ENCODE measurements at regions not wholly inside any gene's neighbourhood (a gene's known extent, or its start where the extent isn't known, plus 50 kb on each side); places are given as distances from the start of the nearest gene placed in this dataset.
"Not testable (repeated sequence)": the region's sequence is repeated elsewhere in the genome, so short reads cannot be mapped to it uniquely, and the experiment has no call there.

GRCh38 chr3:70620367-70620766 is 307.9 kb upstream of the MDFIC2 start:
- Mint-ChIP-seq H3K4me3 (no peak overlapping the region), H3K4me1 (no peaks in the 10 kb centered on the region), H3K27me3 (ENCODE audit: low read depth in 3 of 3) (peaks cover 0 to 4% (median 2%) of the 10 kb centered on the region in 3 donors), H3K27ac (no peak overlapping the region), H3K36me3 (no peaks in the 10 kb centered on the region), H3K9me3 (peaks cover 0 to 6% (median 3%) of the 10 kb centered on the region in 7 donors)
- H3K27me3 ChIP-seq (ENCODE audit: control insufficient read depth in 2 of 2, insufficient read depth in 2 of 2, low read length in 2 of 2) = no peaks in the 10 kb centered on the region
- no peaks in the 10 kb centered on the region for H3K79me2 ChIP-seq (ENCODE audit: insufficient read depth, low read length)
- H3K4me3 ChIP-seq (replicated peaks in 1 of 3; ENCODE audit: low read depth in 2 of 3, low read length in 3 of 3) = no peak overlapping the region
- no peak overlapping the region for H3K27ac ChIP-seq (ENCODE audit: low read depth in 1 of 2, low read length in 2 of 2)
- H2AFZ ChIP-seq (ENCODE audit: insufficient read depth, low read depth, low read length, poor library complexity, severe bottlenecking) = no peak overlapping the region
- no peak for DNase-seq
- H3K9me3 ChIP-seq (replicated peaks in 1 of 2; ENCODE audit: control insufficient read depth in 1 of 2, insufficient read depth in 1 of 2, low read length in 2 of 2) = peaks cover 0 to 5% of the 10 kb centered on the region in 2 donors
- H4K20me1 ChIP-seq (ENCODE audit: insufficient read depth, low read length) = no peaks in the 10 kb centered on the region
- no peaks in the 10 kb centered on the region for H3K4me1 ChIP-seq (ENCODE audit: control insufficient read depth in 1 of 2, insufficient read depth in 2 of 2, low read length in 2 of 2)
- no peak overlapping the region for H3K4me2 ChIP-seq (replicated peaks; ENCODE audit: extremely low read depth, low read length, poor library complexity, severe bottlenecking)
- TF ChIP-seq CTCF (IDR thresholded peaks at IDR 0.05) = no peak
- intact Hi-C loops (cut with micrococcal nuclease) = no loop called here
- H3K36me3 ChIP-seq (replicated peaks in 1 of 2; ENCODE audit: control insufficient read depth in 1 of 2, insufficient read depth in 2 of 2, low read length in 2 of 2) = no peaks in the 10 kb centered on the region
- WGBS (ENCODE audit: insufficient coverage) = 86% methylated on average over 1 of the region's 2 CpGs
- H3K9ac ChIP-seq (ENCODE audit: insufficient read depth, low read length, poor library complexity, severe bottlenecking) = no peak overlapping the region

GRCh38 chr3:70618151-70618550 is 305.7 kb upstream of the MDFIC2 start:
- WGBS (ENCODE audit: insufficient coverage) = no CpG with 5 or more reads among the region's 1 CpG
- Histone ChIP-seq H3K4me1 (ENCODE audit: control insufficient read depth in 1 of 2, insufficient read depth in 2 of 2, low read length in 2 of 2) (no peaks in the 10 kb centered on the region), H3K9me3 (replicated peaks in 1 of 2; ENCODE audit: control insufficient read depth in 1 of 2, insufficient read depth in 1 of 2, low read length in 2 of 2) (peaks cover 0 to 11% of the 10 kb centered on the region in 2 donors), H2AFZ (ENCODE audit: insufficient read depth, low read depth, low read length, poor library complexity, severe bottlenecking) (no peak overlapping the region), H3K27ac (ENCODE audit: low read depth in 1 of 2, low read length in 2 of 2) (no peak overlapping the region), H3K4me3 (replicated peaks in 1 of 3; ENCODE audit: low read depth in 2 of 3, low read length in 3 of 3) (no peak overlapping the region), H3K4me2 (replicated peaks; ENCODE audit: extremely low read depth, low read length, poor library complexity, severe bottlenecking) (no peak overlapping the region), H4K20me1 (ENCODE audit: insufficient read depth, low read length) (no peaks in the 10 kb centered on the region), H3K27me3 (ENCODE audit: control insufficient read depth in 2 of 2, insufficient read depth in 2 of 2, low read length in 2 of 2) (no peaks in the 10 kb centered on the region), H3K9ac (ENCODE audit: insufficient read depth, low read length, poor library complexity, severe bottlenecking) (no peak overlapping the region), H3K36me3 (replicated peaks in 1 of 2; ENCODE audit: control insufficient read depth in 1 of 2, insufficient read depth in 2 of 2, low read length in 2 of 2) (no peaks in the 10 kb centered on the region), H3K79me2 (ENCODE audit: insufficient read depth, low read length) (no peaks in the 10 kb centered on the region)
- intact Hi-C loops (cut with micrococcal nuclease) = no loop called here
- H3K27me3 Mint-ChIP-seq (ENCODE audit: low read depth in 3 of 3) = peaks cover 2 to 3% (median 3%) of the 10 kb centered on the region in 3 donors
- peaks cover 0 to 9% (median 6%) of the 10 kb centered on the region in 7 donors for H3K9me3 Mint-ChIP-seq
- DNase-seq = no peak
- no peaks in the 10 kb centered on the region for H3K4me1 Mint-ChIP-seq
- no peaks in the 10 kb centered on the region for H3K36me3 Mint-ChIP-seq
- H3K4me3 Mint-ChIP-seq = no peak overlapping the region
- TF ChIP-seq CTCF (IDR thresholded peaks at IDR 0.05) = no peak
- no peak overlapping the region for H3K27ac Mint-ChIP-seq

GRCh38 chr3:70617349-70617748 is 304.9 kb upstream of the MDFIC2 start:
- intact Hi-C loops (cut with micrococcal nuclease) = not testable (repeated sequence)

More at GRCh38 chr3:70617349-70617748, 304.9 kb upstream of the MDFIC2 start:
- peak overlapping the region in 1 of 2 donors; percentile 34 for H3K4me3 Mint-ChIP-seq
- H3K9me3 ChIP-seq (replicated peaks in 1 of 2; ENCODE audit: control insufficient read depth in 1 of 2, insufficient read depth in 1 of 2, low read length in 2 of 2) = peaks cover 0 to 17% of the 10 kb centered on the region in 2 donors
- not testable (repeated sequence) for H3K4me1 Mint-ChIP-seq; H2AFZ ChIP-seq (ENCODE audit: insufficient read depth, low read depth, low read length, poor library complexity, severe bottlenecking); H3K4me3 ChIP-seq (replicated peaks in 1 of 3; ENCODE audit: low read depth in 2 of 3, low read length in 3 of 3); H3K79me2 ChIP-seq (ENCODE audit: insufficient read depth, low read length); H4K20me1 ChIP-seq (ENCODE audit: insufficient read depth, low read length); H3K27me3 ChIP-seq (ENCODE audit: control insufficient read depth in 2 of 2, insufficient read depth in 2 of 2, low read length in 2 of 2); H3K27ac Mint-ChIP-seq; H3K27ac ChIP-seq (ENCODE audit: low read depth in 1 of 2, low read length in 2 of 2); H3K9ac ChIP-seq (ENCODE audit: insufficient read depth, low read length, poor library complexity, severe bottlenecking); H3K4me1 ChIP-seq (ENCODE audit: control insufficient read depth in 1 of 2, insufficient read depth in 2 of 2, low read length in 2 of 2); H3K4me2 ChIP-seq (replicated peaks; ENCODE audit: extremely low read depth, low read length, poor library complexity, severe bottlenecking); H3K27me3 Mint-ChIP-seq (ENCODE audit: low read depth in 3 of 3); H3K36me3 Mint-ChIP-seq; H3K36me3 ChIP-seq (replicated peaks in 1 of 2; ENCODE audit: control insufficient read depth in 1 of 2, insufficient read depth in 2 of 2, low read length in 2 of 2); DNase-seq
- WGBS (ENCODE audit: insufficient coverage) = 93% methylated on average over 12 of the region's 14 CpGs
- H3K9me3 Mint-ChIP-seq = peaks cover 0 to 16% (median 10%) of the 10 kb centered on the region in 7 donors
